HG02798 (cell line): ENCODE measurements at regions not wholly inside any gene's neighbourhood (a gene's known extent, or its start where the extent isn't known, plus 50 kb on each side); places are given as distances from the start of the nearest gene placed in this dataset.
"Not testable (repeated sequence)": the region's sequence is repeated elsewhere in the genome, so short reads cannot be mapped to it uniquely, and the experiment has no call there.

Source experiments
- ATAC-seq: cut with Tn5 transposase; IDR thresholded peaks from one replicate; pipeline ENCODE4 v1.9.1; 2021; ENCODE audit warnings: mild to moderate bottlenecking; ENCODE audit not compliant: unreplicated experiment, poor library complexity

DNA sequence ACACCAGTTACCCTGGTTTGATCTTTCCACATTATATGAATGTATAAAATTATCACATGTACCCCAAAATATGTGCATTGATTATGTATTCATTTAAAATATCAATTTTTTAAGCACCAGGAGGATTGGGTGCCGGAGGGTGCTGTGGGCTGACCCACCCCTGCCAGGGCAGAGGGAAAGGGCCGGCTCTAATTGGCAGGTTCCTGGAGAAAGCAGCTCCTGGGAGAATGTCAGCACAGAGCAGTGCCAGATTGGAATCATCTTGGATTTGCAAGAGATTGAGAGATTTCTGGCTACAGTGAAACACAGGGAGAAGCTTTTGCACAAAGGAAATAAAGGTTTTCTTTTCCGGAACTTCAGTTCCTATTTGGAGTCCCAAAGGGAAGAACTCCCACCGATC, 264.4 kb upstream of the TCERG1L start:
- no peak for ATAC-seq

- ATAC-seq, result no peak
Observed at GRCh38 chr10:131576341-131577177, 265.0 kb upstream of the TCERG1L start.

GRCh38 chr10:131577178-131577555, 265.6 kb upstream of the TCERG1L start:
- no peak for ATAC-seq

DNA sequence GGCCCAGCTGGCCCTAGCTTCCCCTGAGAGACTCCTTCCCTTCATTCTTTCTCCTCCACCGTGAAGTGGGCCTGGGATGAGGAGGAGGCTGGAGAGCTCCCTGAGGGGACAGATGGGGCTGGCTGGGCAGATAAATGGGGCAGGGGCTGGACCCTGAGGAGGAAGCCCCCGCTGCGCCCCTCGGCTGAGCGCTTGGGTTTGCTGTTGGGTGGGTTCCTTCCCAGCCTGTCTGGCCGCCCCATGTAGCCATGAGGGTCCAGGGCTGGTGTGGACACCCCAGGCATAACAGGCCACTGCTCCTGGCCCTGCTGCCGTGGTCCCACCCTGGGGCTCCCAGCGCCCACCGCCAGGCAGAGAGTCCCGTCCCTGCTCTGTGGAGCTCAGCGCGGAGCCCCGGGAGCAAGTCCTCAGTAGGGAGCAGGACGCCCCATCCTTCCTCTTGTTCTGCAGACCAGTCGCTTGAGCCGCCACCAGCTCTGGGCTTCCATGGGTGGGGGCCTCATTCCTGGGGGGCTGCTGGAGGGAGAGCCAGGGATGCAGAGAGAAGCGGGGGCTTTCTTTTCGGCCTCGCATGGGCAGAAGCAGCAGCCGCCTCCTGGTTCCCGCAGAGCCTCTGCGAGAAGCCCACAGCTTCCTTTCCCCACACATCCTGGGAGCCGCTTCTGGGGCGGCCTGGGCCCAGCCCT, 266.4 kb upstream of the TCERG1L start:
- ATAC-seq, result no peak

DNA sequence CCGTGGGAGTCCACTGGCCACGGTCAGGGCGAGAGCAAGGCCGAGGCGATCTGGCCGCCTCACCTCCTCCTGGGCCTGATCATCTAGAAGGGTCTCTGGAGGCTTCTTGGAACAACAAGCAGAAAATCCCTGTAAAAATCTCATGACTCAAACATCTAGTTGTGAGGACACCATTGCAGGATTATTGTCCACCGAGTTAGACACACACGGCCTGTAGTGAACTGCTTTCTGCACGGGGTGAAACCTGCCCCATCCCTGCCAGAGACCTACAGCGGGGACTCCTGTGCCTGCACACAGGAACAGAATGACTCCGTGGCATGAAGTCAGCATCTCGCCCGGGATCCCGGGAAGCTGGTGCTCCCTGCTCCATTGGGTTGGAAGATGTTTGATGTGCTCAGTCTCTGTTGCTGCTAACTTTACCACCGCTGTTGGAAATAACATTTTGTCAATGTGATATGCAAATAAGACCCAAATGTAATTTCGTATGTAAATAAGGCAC, 267.0 kb upstream of the TCERG1L start:
- ATAC-seq, result no peak

- ATAC-seq, result no peak
Observed at GRCh38 chr10:131579251-131580071, 267.9 kb upstream of the TCERG1L start.

GRCh38 chr10:131580076-131580652, 268.6 kb upstream of the TCERG1L start:
- ATAC-seq, result no peak

GRCh38 chr10:131580674-131581073, 269.2 kb upstream of the TCERG1L start:
- no peak for ATAC-seq

GRCh38 chr10:131581547-131581946, 270.0 kb upstream of the TCERG1L start:
- not testable (repeated sequence) for ATAC-seq

- no peak for ATAC-seq
Observed at GRCh38 chr10:131584287-131584686, 272.8 kb upstream of the TCERG1L start.

DNA sequence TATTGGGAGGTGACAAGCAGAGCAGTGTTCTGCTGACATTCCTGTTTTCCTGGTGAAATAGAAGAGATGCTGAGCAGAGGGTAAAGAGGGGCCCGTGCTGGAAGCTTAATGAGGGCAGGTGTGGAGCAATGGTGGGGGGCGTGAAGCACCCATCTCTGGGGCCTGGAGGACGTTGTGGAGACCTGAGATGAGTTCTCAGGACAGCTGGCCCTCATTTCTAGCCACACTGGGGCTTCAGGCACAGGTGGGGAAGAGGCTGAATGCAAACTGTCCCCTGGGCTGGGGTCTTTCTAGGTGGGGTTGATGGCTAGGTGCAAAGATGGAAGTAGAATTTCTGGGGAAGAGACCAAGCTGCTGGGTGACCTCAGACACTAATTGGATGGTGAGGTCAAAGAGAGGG, 274.2 kb upstream of the TCERG1L start:
- no peak for ATAC-seq

DNA sequence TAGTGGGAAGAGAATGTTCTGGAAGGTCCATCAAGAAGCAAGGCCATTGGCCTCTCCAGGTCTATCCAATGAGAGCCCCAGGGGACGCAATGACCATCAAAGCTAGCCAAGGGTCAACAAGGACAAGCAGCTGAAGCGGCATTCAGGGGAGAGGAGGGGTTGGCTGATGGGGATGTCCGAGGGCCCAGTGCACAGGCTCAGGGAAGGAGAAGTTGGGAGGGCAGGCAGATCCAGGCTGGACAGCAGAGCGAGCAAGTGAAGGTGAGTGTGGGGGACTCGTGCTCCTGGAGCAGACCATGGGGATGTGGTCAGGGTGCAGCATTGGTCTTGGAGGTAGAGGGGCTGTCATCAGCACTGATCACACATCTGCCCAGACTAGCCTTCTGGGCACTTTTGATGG, 275.4 kb upstream of the TCERG1L start:
- no peak for ATAC-seq

DNA sequence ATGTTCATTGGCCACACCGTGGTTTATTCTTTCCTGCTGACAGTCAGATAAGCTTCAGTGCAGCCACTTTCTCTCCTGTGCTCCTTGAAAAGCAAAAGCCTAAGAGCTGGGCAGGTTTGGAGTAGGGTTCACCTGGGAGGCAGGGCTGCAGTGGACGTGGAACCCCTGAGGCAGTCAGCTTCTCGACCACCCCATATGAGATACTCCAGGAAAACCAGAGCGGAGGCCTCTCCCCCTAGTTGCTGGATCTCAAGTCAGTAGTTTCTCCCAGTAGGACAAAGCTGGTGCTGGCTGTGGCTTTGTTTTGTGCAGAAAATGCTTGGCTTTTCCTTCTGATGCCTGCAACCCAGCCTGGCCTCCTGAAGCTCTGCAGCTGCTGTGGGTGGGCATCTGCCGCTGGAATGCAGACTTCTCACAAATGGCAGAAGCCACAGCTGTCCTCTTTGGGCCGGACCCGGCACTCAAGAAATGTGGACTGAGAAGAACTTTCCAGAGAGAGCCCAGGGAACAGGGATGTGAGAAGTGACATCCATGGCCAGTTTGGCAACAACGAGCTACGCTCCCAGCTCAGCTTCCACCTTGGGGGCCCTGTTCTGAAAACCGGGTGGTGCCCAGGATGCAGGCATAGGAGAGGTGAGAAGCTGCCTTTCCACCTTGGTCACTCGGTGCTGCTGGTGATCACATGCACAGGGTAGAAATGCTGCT, 276.6 kb upstream of the TCERG1L start:
- ATAC-seq, result no peak

DNA sequence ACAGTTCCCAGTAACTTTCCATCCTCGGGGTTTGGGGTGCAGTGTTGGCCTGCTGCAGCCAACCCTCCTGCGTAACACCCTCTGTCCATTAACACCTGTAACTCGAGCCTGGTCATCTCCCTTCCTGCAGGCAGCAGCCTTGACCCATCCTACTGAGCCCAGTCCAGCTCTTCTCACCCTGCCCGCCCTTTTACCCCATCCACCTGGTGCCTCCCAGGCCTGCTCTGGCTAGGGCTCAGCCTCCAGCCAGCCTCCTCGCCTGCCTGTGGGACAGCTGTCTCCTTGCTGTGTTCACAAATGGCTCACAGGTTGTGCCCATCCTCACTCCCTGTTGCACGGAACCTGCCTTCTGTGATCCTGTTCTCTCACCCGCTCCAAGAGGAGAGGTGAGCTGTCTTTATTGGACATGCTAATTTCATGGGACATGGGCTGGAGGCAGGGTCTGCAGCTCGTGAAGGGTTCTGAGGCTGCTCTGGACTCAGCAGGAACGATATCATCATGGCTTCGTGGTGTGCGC, 277.2 kb upstream of the TCERG1L start:
- no peak for ATAC-seq

- no peak for ATAC-seq
Observed at GRCh38 chr10:131590567-131590966, 279.0 kb upstream of the TCERG1L start.

DNA sequence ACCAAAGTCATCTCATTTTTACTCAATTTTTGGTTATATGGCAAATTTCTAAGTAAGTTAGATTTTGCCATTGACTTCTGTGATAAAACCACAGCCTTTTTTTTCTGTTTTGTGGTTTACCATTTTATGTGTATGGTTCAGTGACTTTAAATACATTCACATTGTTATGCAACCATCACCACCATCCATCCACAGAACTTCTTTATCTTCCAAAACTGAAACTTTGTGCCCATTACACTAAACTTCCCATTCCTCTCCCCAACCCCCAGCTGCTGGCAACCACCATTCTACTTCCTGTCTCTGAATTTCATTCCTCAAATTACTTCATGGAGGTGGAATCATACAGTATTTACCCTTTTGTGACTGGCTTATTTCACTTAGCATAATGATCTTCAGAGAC, 280.4 kb upstream of the TCERG1L start:
- no peak for ATAC-seq

DNA sequence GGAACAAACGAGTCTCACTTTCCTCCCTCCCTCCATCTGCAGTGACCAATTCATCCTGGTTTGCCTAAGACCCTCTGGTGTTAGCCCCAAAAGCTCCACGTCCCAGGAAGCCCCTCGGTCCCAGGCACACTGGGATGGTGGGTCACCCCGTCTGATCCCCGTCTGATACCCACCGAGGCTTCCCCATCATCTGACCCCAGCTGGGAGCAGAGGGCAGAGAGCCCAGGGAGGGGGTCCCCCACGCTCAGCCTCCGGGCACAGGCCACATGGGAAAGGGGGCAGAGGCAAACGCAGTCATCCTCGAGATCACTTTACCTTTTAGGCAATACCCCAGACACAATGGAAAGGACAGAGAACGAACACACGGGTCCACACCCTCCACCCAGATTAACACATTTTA, 291.6 kb upstream of the PPP2R2D start:
- no peak for ATAC-seq

DNA sequence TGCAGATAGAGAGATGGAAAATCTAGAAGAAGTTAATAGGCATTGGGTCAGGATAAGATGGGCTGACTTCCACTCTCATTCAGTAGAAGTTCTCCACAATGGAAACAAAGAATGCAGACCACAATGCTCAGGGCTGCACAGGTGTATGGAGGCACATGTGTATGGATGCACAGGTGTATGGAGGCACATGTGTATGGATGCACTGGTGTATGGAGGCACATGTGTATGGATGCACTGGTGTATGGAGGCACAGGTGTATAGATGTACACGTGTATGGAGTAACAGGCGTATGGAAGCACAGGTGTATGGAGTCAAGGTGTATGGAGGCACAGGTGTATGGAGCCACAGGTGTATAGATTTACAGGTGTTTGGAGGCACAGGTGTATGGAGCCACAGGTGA, 285.7 kb upstream of the PPP2R2D start:
- no peak for ATAC-seq

DNA sequence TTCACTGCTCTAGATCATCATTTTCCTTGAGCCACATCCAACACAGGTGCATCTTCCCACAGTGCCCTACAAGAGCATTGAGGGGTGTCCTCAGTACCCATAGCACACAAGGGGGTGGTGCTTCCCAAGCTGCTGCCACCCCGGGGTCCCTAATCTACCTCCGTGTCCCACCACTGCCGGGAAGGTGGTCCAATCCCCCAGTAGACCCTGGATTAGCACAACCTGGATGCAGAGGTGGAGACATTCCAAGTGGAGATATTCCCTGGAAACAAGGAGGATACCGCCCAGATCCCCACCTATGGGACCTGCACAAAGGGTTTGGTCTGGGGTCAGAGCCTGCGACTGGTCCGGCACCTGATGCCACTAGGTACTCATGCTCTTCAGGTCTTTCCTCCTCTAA, 284.8 kb upstream of the PPP2R2D start:
- no peak for ATAC-seq
